GM21526 (cell line): ENCODE measurements at regions not wholly inside any gene's neighbourhood (a gene's known extent, or its start where the extent isn't known, plus 50 kb on each side); places are given as distances from the start of the nearest gene placed in this dataset.

ENCODE experiments used
- ATAC-seq: cut with Tn5 transposase; IDR thresholded peaks from one replicate; pipeline ENCODE4 v1.9.1; 2021; ENCODE audit warnings: moderate library complexity; ENCODE audit not compliant: unreplicated experiment, low FRiP score

- ATAC-seq, result no peak
These were observed 99.1 kb upstream of the AGTR1 start for GRCh38 chr3:148598619-148599018.

- no peak for ATAC-seq
These were observed 98.2 kb upstream of the AGTR1 start for GRCh38 chr3:148599481-148599880.

- ATAC-seq, result no peak
These were observed 97.3 kb upstream of the AGTR1 start for GRCh38 chr3:148600440-148600839.

- no peak for ATAC-seq
These were observed 96.6 kb upstream of the AGTR1 start for GRCh38 chr3:148600902-148601765.

- ATAC-seq, result no peak
These were observed 95.7 kb upstream of the AGTR1 start for GRCh38 chr3:148601766-148602685.

GRCh38 chr3:148604270-148605085 is 93.2 kb upstream of the AGTR1 start:
- no peak for ATAC-seq

- no peak for ATAC-seq
These were observed 92.2 kb upstream of the AGTR1 start for GRCh38 chr3:148605521-148605920.

GRCh38 chr3:148606979-148607378 is 90.7 kb upstream of the AGTR1 start:
- no peak for ATAC-seq

GRCh38 chr3:148607491-148607890 is 90.2 kb upstream of the AGTR1 start:
- ATAC-seq, result no peak

- ATAC-seq, result no peak
These were observed 85.4 kb upstream of the AGTR1 start for GRCh38 chr3:148612278-148612677.

- ATAC-seq, result no peak
These were observed 82.3 kb upstream of the AGTR1 start for GRCh38 chr3:148615382-148615781.

GRCh38 chr3:148625095-148625736 is 72.5 kb upstream of the AGTR1 start:
- no peak for ATAC-seq

GRCh38 chr3:148625991-148626390 is 71.7 kb upstream of the AGTR1 start:
- ATAC-seq, result no peak

- no peak for ATAC-seq
These were observed 68.7 kb upstream of the AGTR1 start for GRCh38 chr3:148629006-148629405.

GRCh38 chr3:148631124-148631903 is 66.4 kb upstream of the AGTR1 start:
- no peak for ATAC-seq

GRCh38 chr3:148641722-148642121 is 56.0 kb upstream of the AGTR1 start:
- ATAC-seq, result no peak

- no peak for ATAC-seq
These were observed 55.5 kb upstream of the AGTR1 start for GRCh38 chr3:148642214-148642613.

- no peak for ATAC-seq
These were observed 55.1 kb upstream of the AGTR1 start for GRCh38 chr3:148642616-148643015.

GRCh38 chr3:148643389-148643840 is 54.3 kb upstream of the AGTR1 start:
- ATAC-seq, result no peak
